Islet of Langerhans (tissue), 1 donor: ENCODE measurements at regions not wholly inside any gene's neighbourhood (a gene's known extent, or its start where the extent isn't known, plus 50 kb on each side); places are given as distances from the start of the nearest gene placed in this dataset.
"Not testable (repeated sequence)": the region's sequence is repeated elsewhere in the genome, so short reads cannot be mapped to it uniquely, and the experiment has no call there.

Experiments used
- FAIRE-seq: peaks from one replicate; lab custom pipeline; 2011; peaks lifted over from hg19 to GRCh38; lab: Jason Lieb, UNC

GRCh38 chr12:62016021-62016420 lies 244.2 kb upstream of the USP15 start:
- FAIRE-seq, result no peak

GRCh38 chr12:62021808-62022207 lies 238.4 kb upstream of the USP15 start:
- no peak for FAIRE-seq

GRCh38 chr12:62028536-62028935 lies 231.7 kb upstream of the USP15 start:
- no peak for FAIRE-seq

GRCh38 chr12:62032870-62033269 lies 227.3 kb upstream of the USP15 start:
- no peak for FAIRE-seq

GRCh38 chr12:62044450-62045135 lies 215.6 kb upstream of the USP15 start:
- FAIRE-seq, result no peak

GRCh38 chr12:62045211-62045610 lies 215.0 kb upstream of the USP15 start:
- FAIRE-seq, result no peak

GRCh38 chr12:62050785-62051184 lies 209.4 kb upstream of the USP15 start:
- no peak for FAIRE-seq

GRCh38 chr12:62069976-62070375 lies 190.2 kb upstream of the USP15 start:
- no peak for FAIRE-seq

- FAIRE-seq, result not testable (repeated sequence)
These were observed 187.0 kb upstream of the USP15 start for GRCh38 chr12:62073236-62073635.

GRCh38 chr12:62075870-62076269 lies 184.3 kb upstream of the USP15 start:
- no peak for FAIRE-seq

GRCh38 chr12:62078020-62078419 lies 182.2 kb upstream of the USP15 start:
- FAIRE-seq, result no peak

- FAIRE-seq, result no peak
These were observed 177.8 kb upstream of the USP15 start for GRCh38 chr12:62082448-62082847.

GRCh38 chr12:62098132-62098531 lies 162.1 kb upstream of the USP15 start:
- FAIRE-seq, result no peak

- FAIRE-seq, result no peak
These were observed 156.5 kb upstream of the USP15 start for GRCh38 chr12:62103748-62104147.

GRCh38 chr12:62106547-62107185 lies 153.5 kb upstream of the USP15 start:
- no peak for FAIRE-seq

- no peak for FAIRE-seq
These were observed 146.7 kb upstream of the USP15 start for GRCh38 chr12:62113366-62114011.

GRCh38 chr12:62116986-62117385 lies 143.2 kb upstream of the USP15 start:
- no peak for FAIRE-seq

GRCh38 chr12:62123721-62124203 lies 136.4 kb upstream of the USP15 start:
- FAIRE-seq, result peak; percentile 94

- FAIRE-seq, result no peak
These were observed 132.7 kb upstream of the USP15 start for GRCh38 chr12:62127516-62127915.

- no peak for FAIRE-seq
These were observed 131.8 kb upstream of the USP15 start for GRCh38 chr12:62128175-62128975.

GRCh38 chr12:62129291-62129690 lies 130.9 kb upstream of the USP15 start:
- no peak for FAIRE-seq

- no peak for FAIRE-seq
These were observed 129.8 kb upstream of the USP15 start for GRCh38 chr12:62130402-62130801.
